Stimulated activated CD8-positive, alpha-beta memory T cell treated with anti-CD3 and anti-CD28 coated beads, Interleukin-4, amount 100 ng/mL, for 4 hours (primary cell): ENCODE measurements at regions not wholly inside any gene's neighbourhood (a gene's known extent, or its start where the extent isn't known, plus 50 kb on each side); places are given as distances from the start of the nearest gene placed in this dataset.
"Not testable (repeated sequence)": the region's sequence is repeated elsewhere in the genome, so short reads cannot be mapped to it uniquely, and the experiment has no call there.

Experiments used
- DNase-seq, 2 donors: peaks; one replicate each; pipeline ENCODE4 v3.0.0-alpha.2; 2020; ENCODE audit warnings: low read depth in 2 of 2, low spot score in 1 of 2

DNA sequence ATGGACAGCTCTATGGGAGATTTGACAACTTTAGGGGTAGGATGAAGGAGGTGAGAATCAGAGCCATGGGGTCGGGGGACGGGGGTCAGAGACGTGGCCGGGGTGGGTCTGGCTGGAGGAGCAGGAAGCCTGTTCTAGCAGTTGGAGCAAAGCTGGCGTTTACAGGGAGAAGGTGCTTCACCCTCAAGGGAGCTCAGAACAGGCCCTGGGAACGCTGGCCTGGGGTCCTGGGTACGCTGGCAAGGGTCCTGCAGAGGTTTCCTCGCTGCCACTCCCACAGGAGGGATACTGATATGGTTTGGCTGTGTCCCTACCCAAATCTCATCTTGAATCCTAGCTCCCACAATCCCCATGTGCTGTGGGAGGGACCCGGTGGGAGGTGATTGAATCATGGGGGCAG, 205.0 kb upstream of the ARL4C start:
- DNase-seq: no peak

DNA sequence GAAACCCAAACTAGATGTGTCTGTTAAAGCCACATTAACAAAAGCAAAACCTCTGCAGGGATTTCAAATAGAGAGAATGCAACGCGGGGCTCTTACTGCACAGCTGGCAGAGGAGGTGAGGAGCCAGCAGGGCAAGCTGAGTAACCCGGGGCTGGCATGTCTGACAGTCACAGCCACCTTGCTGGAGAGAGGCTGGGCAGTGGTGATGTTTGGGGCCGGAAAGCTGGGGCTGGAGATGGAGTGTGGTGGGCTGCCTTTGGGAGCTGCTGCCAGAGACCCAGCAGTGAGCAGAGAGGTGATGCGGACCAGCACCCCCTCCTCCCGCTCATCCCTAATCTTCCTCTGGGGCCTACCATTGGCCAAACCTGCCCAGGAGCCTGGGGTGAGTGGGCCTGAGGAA, 204.5 kb upstream of the ARL4C start:
- DNase-seq: no peak

DNA sequence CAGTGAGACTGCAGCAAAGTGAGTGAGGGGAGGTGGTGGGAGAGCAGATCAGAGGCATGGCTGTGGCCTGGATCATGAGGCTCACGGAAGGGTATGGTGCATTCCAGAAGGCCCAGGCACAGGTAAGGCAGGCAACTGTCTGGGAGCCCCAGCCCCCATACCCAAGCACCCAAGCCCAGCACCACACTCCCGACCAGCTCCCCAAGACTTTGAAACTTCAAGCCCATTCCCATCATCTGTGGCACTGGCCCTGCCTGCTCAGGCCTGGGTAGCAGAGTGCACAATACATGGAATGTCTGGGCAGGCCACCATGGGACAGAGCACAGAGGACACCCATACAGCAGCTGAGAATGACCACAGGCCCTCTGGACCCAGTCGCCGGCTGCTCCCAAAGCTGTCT, 202.6 kb upstream of the ARL4C start:
- no peak for DNase-seq

DNA sequence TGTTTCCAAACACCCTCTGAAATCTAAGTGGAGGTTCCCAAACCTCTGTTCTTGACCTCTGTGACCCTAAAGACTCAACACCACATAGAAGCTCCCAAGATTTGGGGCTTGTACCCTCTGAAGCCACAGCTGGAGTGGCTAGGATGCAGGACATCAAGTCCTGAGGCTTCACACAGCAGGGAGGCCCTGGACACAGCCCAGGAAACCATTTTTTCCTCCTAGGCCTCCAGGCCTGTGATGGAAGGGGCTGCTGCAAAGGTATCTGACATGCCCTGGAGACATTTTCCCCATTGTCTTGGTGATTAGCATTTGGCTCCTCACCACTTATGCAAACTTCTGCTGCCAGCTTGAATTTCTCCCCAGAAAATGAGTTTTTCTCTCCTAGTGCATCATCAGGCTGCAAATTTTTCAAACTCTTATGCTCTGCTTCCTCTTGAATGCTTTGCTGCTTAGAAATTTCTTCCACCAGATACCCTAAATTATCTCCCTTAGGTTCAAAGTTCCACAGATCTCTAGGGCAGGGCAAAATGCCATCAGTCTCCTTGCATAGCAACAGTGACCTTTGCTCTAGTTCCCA, 200.5 kb upstream of the ARL4C start:
- DNase-seq: not testable (repeated sequence)

DNA sequence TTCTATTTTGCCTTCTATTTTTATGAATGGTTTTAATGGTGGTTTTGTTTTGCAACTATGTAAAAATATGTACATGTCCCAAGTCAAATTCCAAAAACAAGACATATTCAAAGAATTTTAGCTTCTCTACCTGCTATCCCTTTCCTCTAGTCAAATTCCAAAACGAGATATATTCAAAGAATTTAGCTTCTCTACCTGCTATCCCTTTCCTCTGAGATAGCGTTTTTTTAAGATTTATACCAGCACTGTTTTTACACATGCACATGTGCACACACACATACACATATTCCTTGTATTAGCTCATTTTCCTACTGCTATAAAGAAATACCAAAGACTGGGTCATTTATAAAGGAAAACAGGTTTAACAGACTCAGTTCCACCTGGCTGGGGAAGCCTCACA, 199.1 kb upstream of the ARL4C start:
- DNase-seq: no peak

DNA sequence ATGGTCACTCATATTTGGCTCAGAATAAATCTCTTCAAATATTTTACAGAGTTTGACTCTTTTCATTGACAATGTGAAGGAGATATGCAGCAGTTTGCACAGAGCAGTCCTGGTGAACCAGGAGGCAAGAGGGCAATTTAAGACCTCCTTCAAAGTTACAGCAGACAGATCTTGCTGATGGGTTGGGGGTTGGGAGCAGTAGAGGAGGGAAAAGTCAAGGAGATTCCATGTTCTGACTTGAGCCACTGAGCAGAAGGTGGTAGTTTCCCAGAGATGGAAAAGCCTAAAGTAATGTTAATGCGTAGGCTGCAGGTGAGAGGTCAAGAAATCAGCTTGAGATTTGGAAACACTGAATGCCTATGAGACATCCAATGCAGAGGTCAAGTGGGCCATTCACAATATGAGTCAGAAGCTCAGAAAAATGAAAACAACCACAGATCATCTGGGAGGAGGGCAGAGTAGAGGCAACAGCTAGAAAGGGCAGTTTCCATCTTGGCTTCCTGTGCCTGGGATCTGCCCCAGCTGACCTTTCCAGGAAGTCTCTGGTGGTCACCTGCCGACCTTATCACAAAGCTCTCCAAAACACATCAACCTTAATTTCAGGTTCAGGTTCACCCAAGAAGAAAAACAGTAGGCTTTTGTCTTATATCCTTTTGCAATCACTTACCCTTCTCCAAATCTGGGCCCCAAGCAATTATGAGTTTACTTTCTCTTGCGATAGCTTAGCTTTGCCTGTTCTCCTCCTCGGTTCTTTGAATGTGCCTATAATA, 197.5 kb upstream of the ARL4C start:
- no peak for DNase-seq

DNA sequence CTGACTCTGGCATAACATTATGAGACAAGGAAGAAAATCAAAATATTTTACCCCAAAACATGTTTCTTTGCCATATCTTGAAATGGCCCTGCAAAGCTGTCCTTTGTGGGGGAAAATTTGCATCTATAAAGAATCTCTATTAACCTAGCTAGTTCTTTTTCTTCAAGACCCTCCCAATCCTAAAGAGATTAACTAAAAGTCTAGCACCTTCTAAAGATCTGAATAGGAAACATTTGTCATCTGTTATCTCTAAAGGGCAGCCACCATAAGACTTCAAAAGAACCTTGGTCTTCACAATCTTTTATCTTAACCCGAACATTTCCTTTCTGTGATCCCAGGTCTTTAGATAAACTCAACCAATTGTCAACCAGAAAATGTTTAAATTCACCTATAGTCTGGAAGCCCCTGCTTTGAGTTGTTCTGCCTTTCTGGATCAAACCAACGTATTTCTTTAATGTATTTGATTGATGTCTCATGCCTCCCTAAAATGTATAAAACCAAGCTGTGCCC, 196.9 kb upstream of the ARL4C start:
- not testable (repeated sequence) for DNase-seq

DNA sequence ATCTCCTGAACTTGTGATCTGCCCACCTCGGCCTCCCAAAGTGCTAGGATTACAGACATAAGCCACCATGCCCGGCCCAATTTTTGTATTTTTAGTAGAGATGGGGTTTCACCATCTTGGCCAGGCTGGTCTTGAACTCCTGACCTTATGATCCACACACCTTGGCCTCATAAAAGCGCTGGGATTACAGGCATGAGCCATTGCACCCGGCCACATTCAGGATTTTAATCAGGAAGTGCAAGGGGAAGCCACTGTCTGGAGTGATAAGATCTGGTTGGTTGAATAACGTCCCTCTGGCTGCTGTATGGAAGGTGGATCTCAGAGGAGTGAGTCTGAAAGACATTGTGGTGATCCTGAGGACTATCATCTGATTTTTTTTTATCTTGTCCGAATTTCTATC, 196.3 kb upstream of the ARL4C start:
- not testable (repeated sequence) for DNase-seq

DNA sequence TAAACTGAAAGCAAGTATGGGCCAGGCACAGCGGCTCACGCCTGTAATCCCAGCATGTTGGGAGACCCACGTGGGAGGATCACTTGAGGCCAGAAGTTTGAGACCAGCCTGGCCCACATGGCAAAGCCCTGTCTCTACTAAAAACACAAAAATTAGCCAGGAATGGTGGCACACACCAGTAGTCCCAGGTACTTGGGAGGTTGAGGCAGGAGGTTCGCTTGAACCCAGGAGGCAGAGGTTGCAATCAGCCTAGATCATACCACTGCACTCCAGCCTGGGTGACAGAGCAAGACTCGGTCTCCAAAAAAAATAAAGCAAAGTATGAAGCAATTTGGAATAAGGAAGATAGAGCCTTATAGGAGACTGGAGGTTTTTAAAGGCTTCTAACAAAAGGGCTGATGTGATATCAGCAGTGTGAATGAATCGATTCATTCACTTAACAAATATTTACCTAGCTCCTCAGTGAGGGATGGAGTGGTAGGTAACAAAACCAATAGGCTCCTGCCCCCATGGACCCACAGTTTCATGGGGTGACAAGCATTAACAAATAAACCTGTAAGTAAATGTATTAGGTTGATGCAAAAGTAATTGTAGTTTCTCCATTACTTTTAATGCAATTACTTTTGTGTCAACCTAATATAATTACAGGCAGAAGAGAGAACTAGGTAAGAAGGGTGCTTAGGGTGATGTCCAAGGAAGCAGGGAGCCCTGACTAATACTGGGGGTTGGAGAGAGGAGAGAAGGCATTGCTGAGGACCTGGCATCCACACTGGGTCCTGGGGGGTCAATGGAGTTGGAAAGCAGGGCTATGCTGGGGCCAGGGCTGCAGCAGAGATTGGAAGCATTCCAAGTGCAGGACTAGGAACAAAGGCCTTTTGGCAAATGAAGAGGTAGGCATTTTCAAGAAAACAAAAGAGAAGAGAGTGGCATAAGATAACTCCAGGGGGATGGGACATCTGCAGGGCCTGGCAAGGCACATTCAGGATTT, 195.4 kb upstream of the ARL4C start:
- no peak for DNase-seq

DNA sequence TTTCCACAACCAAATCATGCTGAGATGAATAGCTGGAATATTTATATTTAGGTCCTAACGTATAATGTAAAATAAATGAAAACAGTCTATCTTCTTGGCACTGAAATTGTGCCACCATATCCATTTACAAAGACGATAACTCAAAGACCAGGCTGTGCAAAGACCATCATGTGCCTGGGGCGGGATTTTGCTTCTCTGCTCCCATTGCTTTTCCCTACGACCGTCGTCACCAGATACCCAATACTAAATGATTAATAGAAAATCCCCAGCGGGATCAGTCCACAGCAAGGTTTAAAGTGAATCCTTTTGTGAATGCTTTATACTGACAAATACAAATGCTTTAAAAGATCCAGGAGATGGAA, 194.3 kb upstream of the ARL4C start:
- no peak for DNase-seq

DNA sequence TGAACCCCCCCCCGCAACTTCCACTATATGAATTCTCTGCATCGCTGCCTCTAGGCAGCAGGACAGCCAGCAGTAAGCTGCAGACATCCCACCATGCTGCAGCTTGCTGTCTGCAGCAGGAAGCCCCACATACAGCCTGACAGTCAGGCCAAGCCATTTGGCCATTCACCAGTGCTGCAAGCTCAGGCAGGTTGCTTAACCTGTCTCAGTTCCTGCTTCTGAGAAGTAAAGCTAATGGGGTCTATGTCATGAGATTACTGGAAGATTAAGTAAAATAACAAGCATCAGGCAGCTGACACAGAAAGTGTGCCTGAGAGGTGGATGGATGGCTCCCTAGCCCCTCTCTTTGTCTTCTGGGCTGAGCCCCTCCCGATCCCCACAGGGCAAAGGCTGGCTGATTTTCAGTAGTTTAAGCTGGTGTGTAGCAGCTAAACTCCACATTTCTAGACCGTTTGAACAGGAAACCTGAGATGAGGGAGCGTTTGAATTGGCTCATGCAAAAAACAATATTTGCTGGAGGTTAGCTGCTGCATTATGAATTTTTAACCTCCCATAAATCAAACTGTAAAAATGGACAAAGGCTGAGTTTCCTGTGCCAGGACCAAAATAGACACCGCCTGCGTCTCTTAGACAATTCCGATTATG, 193.8 kb upstream of the ARL4C start:
- no peak for DNase-seq

DNA sequence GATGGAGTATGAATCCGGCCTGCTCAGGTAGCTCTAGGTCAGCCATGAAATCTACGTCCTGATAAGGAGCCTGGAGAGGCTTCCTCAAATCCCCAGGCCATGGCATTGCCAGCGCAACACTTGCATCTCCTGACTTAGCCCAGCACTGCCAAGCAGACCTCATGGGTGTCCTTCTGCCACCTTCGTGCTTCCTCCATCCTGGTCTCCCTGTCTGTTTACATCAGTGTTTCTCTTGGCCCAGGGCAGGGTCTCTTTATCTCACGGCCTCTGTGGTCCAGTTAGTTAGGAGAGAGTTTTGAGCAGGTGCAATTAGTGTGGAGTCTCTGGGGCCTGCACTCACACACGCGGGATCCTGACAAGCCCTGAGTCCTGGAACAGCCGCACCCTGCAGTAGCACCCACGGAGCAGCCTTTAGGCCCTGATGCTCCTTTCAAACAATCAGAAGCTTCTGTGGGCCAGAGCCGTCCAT, 193.1 kb upstream of the ARL4C start:
- DNase-seq: no peak

DNA sequence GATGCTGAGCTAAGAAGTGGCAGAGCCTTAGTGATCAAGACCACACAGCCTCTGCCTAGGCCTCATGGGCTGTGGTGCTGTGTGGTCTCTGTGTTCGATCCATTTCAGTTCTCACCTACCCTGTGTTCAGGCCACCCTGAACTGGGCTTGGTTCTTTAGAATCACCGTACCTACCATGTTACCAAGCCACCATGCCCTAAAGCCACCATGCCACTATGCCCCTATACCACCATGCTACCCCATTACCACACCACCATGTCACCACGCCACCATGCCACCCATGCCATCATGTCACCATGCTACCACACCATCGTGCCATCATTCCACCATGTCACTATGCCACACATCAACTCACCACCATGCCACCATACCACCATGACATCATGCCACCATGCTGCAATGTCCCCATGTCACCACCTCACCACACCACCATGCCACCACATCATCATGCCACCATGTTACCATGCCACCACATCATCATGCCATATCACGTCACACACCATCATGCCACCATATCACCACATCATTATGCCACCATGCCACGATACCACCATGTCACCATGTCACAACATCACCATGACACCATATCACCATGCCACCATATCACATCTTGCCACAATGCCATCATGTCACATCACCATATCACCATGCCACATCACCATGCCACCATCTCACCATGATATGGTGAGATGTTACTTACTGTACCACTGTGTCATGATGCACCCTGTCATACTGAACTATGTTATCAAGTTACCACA, 191.0 kb upstream of the ARL4C start:
- no peak for DNase-seq

DNA sequence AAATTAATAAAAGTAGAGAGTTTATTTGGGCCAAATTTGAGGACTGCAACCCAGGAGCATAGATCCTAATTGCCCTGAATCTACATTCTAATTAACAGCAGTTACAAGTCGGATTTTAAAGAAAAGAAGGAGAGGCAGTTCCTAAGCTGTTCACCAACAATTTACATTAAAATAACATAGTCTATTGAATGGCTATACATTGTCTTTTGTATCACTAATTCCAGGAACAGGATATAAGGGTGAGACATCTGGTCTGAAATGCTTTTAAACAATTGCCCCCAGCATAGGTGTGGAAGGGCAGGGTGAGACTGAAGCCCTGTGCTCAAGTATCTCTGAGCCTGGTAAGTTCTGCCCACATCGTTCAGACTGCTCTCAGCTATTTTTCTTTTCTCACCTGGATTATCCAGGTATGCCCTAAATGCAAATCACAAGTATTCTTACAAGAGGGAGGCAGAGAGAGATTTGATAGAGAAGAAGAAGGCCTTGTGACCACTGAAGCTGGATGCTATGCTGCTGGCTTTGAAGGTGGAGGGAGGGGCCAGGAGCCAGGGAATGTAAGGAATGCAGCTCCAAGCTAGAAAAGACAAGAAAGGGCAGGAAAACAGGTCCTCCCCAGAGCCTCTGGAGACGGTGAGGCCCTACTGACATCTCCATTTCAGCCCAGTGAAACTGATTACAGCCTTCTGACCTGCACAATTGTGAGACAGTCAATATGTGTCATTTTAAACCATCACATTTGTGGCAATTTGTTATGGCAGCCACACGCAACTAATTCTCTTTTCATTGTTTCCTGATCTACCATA, 189.4 kb upstream of the ARL4C start:
- DNase-seq: no peak

DNA sequence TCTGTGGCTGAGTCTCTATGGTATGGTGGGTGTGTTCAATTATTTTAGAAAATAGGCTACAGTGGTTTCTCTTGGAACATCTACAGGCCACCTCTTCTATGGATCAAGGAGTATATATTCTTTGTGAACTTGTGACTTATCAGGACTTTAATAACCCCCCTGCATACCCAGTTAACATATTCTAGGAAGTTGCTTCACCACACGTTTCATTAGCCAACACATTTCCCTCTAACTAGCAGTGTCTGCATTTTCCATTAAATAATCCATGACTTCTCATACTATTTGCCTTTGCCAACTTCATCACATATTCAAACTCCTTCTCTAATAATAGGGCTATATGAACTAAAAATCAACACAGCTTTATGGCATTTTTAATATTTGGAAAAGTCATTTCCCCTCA, 187.6 kb upstream of the ARL4C start:
- no peak for DNase-seq

DNA sequence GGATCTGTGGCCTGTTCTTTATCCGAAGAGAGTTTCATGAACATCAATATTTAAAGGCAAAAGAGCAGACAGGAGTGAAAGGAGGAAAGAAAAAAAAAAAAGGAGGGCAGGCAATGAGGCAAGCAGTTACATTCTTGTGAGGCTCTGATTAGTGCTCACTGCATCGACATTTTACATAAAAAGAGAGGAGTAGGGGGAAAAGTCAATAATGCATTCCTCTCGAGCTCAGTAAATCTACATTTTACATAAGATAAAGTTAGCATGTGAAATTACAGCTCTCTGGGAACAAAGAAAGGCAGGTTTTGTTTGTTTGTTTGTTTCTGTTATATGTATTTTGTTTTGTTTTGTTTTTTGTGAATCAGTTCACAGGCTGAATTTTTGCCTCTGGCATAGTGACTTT, 187.1 kb upstream of the ARL4C start:
- no peak for DNase-seq

DNA sequence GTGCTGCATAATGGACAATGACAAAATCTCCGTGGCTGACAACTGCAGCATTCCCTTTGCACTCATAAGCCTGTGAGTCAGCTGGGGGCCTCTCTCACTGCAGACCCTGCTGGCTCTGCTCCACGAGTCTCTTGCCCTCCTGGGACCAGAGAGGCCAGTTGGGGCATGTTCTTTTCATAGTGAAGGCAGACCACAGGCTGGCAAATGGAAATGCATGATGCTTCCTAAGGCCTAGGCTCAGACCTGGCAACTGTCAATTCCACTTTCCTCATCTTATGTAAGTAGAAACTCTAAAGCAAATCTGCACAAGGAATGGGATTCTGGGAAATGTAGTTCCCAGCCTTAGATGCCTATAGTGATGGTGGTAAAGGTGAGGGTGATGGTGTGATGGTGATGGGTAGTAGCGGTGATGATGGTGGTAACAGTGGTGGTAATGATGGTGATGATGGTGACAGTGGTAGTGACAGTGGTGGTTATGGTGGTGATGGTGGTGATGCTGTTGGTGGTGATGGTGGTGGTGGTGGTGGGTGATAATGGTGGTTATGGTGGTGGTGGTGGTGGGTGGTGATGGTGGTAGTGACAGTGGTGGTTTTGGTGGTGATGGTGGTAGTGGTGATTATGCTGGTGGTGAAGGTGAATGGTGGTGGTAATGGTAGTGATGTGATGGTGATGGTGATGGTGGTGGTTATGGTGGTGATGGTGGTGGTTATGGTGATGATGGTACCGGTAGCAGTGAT, 185.8 kb upstream of the ARL4C start:
- DNase-seq: no peak

DNA sequence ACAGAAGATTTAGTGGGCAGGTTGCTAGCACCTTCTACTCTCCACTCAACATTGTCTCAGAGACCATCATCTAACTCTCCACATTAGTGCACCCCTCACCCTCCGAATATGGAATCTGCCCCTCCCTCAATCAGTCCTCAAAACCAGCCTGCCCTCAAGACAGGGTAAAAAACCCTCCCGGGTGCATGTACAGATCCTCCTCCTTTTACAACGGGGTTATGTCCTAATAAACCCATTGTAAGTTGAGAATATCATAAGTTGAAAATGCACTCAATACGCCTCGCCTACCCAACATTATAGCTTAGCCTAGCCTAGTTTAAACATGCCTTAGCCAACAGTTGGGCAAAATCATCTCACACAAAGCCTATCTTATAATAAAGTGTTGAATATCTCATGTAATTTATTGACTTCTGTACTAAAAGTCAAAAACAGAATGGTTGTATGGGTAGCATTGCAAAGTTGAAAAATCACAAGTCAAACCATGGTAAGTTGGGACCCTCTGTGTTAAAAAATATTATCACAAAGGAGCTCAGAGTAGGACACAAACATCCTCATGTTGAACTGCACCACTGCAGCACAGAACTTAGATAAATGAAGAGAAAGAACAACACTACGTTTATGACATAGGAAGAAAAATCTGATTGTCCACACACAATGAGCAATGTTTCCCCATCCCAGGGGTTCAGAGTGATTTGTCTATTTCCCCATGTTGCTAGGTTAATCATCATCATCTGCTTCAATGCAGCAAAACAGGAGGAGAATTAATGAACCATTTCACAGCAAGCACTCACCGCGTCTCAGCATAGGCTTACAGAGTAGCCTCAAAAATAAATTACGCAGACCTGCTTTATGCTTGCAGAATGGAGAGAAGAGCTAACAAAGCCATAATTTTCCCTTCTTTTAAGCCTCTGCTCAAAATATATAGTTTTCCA, 184.1 kb upstream of the ARL4C start:
- no peak for DNase-seq
